ENCODE measurements at regions not wholly inside any gene's neighbourhood (a gene's known extent, or its start where the extent isn't known, plus 50 kb on each side); places are given as distances from the start of the nearest gene placed in this dataset.

GRCh38 chr16:86997058-86997457, 320.1 kb downstream of the C16orf95 start:
- Histone ChIP-seq H3K9me3 (ENCODE audit: control insufficient read depth, low read length) (no peaks in the 10 kb centered on the region), H3K9ac (ENCODE audit: extremely low read depth, low read length, poor library complexity, severe bottlenecking) (no peak overlapping the region), H3K27ac (ENCODE audit: low read depth, low read length) (no peak overlapping the region), H3K27me3 (ENCODE audit: control insufficient read depth, insufficient read depth, low read length, poor library complexity, severe bottlenecking) (no peaks in the 10 kb centered on the region), H3K36me3 (ENCODE audit: control insufficient read depth, insufficient read depth, low read length) (no peaks in the 10 kb centered on the region), H3K4me1 (ENCODE audit: control insufficient read depth, insufficient read depth, low read length) (no peaks in the 10 kb centered on the region), H3K4me3 (ENCODE audit: low read length) (no peak overlapping the region)
- TF ChIP-seq CTCF (conservative IDR thresholded peaks at IDR 0.05), result no peak
- no peak for DNase-seq
- Mint-ChIP-seq H3K4me3 (no peak overlapping the region), H3K27me3 (ENCODE audit: insufficient read depth) (peaks cover 10% of the 10 kb centered on the region), H3K27ac (no peak overlapping the region), H3K4me1 (peaks cover 10% of the 10 kb centered on the region), H3K36me3 (ENCODE audit: low read depth) (no peaks in the 10 kb centered on the region), H3K9me3 (peaks cover 3% of the 10 kb centered on the region)
- 89 to 98% methylated on average over 6 to 11 of the region's 11 CpGs for WGBS, 2 experiments (ENCODE audit: insufficient coverage in 1 of 2, insufficient read length in 1 of 2)

GRCh38 chr16:86998196-86999001, 318.8 kb downstream of the C16orf95 start:
- Histone ChIP-seq H3K27me3 (ENCODE audit: control insufficient read depth, insufficient read depth, low read length, poor library complexity, severe bottlenecking) (no peaks in the 10 kb centered on the region), H3K4me3 (ENCODE audit: low read length) (no peak overlapping the region), H3K27ac (ENCODE audit: low read depth, low read length) (no peak overlapping the region), H3K4me1 (ENCODE audit: control insufficient read depth, insufficient read depth, low read length) (no peaks in the 10 kb centered on the region), H3K9ac (ENCODE audit: extremely low read depth, low read length, poor library complexity, severe bottlenecking) (no peak overlapping the region), H3K9me3 (ENCODE audit: control insufficient read depth, low read length) (no peaks in the 10 kb centered on the region), H3K36me3 (ENCODE audit: control insufficient read depth, insufficient read depth, low read length) (no peaks in the 10 kb centered on the region)
- 89% methylated on average over 10 to 20 of the region's 21 CpGs for WGBS, 2 experiments (ENCODE audit: insufficient coverage in 1 of 2, insufficient read length in 1 of 2)
- no peak for TF ChIP-seq CTCF (conservative IDR thresholded peaks at IDR 0.05)
- Mint-ChIP-seq H3K4me1 (peaks cover 12% of the 10 kb centered on the region), H3K4me3 (no peak overlapping the region), H3K9me3 (peaks cover 3% of the 10 kb centered on the region), H3K27me3 (ENCODE audit: insufficient read depth) (peaks cover 12% of the 10 kb centered on the region), H3K27ac (peak overlapping the region; percentile 23), H3K36me3 (ENCODE audit: low read depth) (no peaks in the 10 kb centered on the region)
- DNase-seq, result no peak

GRCh38 chr16:87000001-87000400, 317.2 kb downstream of the C16orf95 start:
- H3K9me3 Mint-ChIP-seq, result peaks cover 13% of the 10 kb centered on the region
- no peaks in the 10 kb centered on the region for H3K36me3 ChIP-seq (ENCODE audit: control insufficient read depth, insufficient read depth, low read length)

More at GRCh38 chr16:87000001-87000400, 317.2 kb downstream of the C16orf95 start:
- 89 to 100% methylated on average over 1 to 2 of the region's 2 CpGs for WGBS, 2 experiments (ENCODE audit: insufficient coverage in 1 of 2, insufficient read length in 1 of 2)
- H3K36me3 Mint-ChIP-seq (ENCODE audit: low read depth), result no peaks in the 10 kb centered on the region
- peaks cover 6% of the 10 kb centered on the region for H3K4me1 Mint-ChIP-seq
- TF ChIP-seq CTCF (conservative IDR thresholded peaks at IDR 0.05), result no peak
- Histone ChIP-seq H3K27ac (ENCODE audit: low read depth, low read length) (no peak overlapping the region), H3K4me3 (ENCODE audit: low read length) (no peak overlapping the region), H3K9ac (ENCODE audit: extremely low read depth, low read length, poor library complexity, severe bottlenecking) (no peak overlapping the region), H3K4me1 (ENCODE audit: control insufficient read depth, insufficient read depth, low read length) (no peaks in the 10 kb centered on the region), H3K27me3 (ENCODE audit: control insufficient read depth, insufficient read depth, low read length, poor library complexity, severe bottlenecking) (no peaks in the 10 kb centered on the region), H3K9me3 (ENCODE audit: control insufficient read depth, low read length) (peaks cover 5% of the 10 kb centered on the region)
- no peak overlapping the region for H3K4me3 Mint-ChIP-seq
- H3K27me3 Mint-ChIP-seq (ENCODE audit: insufficient read depth), result peaks cover 15% of the 10 kb centered on the region
- DNase-seq, result no peak
- H3K27ac Mint-ChIP-seq, result no peak overlapping the region

Measured in endodermal cell (in vitro differentiated cells).